ENCODE measurements at regions not wholly inside any gene's neighbourhood (a gene's known extent, or its start where the extent isn't known, plus 50 kb on each side); places are given as distances from the start of the nearest gene placed in this dataset.

- TF ChIP-seq CTCF (IDR thresholded peaks at IDR 0.05): no peak
- TF ChIP-seq SMC3 (IDR thresholded peaks at IDR 0.05): no peak
- no peak for TF ChIP-seq ESRRA (IDR thresholded peaks at IDR 0.05; ENCODE audit: borderline replicate concordance, low read length)
- TF ChIP-seq USF2 (IDR thresholded peaks at IDR 0.05): no peak
- TF ChIP-seq MYC (IDR thresholded peaks at IDR 0.05; ENCODE audit: borderline replicate concordance, low read length): no peak
- TF ChIP-seq HMGXB4 (CRISPR knock-in tag; IDR thresholded peaks at IDR 0.05; ENCODE audit: borderline replicate concordance): no peak
Measured at GRCh38 chr12:30026621-30027234, 243.0 kb upstream of the TMTC1 start.

Measured in A549 (cell line).